ENCODE measurements at regions not wholly inside any gene's neighbourhood (a gene's known extent, or its start where the extent isn't known, plus 50 kb on each side); places are given as distances from the start of the nearest gene placed in this dataset.

GRCh38 chr13:22506096-22506691, 674.6 kb upstream of the SGCG start:
- H3K27me3 ChIP-seq (ENCODE audit: control insufficient read depth, extremely low read depth, insufficient read depth, low read length): no peaks in the 10 kb centered on the region
- no peaks in the 10 kb centered on the region for H3K36me3 ChIP-seq (ENCODE audit: control insufficient read depth in 2 of 2, extremely low read depth in 1 of 2, insufficient read depth in 2 of 2, low read length in 2 of 2)
- H3K9me1 ChIP-seq (ENCODE audit: control insufficient read depth, extremely low read depth, insufficient read depth, low read length): no peaks in the 10 kb centered on the region
- no peak for TF ChIP-seq CTCF (optimal IDR thresholded peaks at IDR 0.05 in 1 of 3, IDR thresholded peaks at IDR 0.05 in 1 of 3, conservative IDR thresholded peaks at IDR 0.05 in 1 of 3; ENCODE audit: extremely low read depth in 1 of 3, insufficient read depth in 2 of 3, low read length in 3 of 3)
- no peak for TF ChIP-seq EZH2 (IDR thresholded peaks at IDR 0.05; ENCODE audit: low read length)
- no peak for FAIRE-seq
- H3K9ac ChIP-seq (ENCODE audit: control insufficient read depth, extremely low read depth, insufficient read depth, low read length): no peak overlapping the region
- no peak overlapping the region for H2AFZ ChIP-seq (ENCODE audit: control insufficient read depth, low read length)
- dilution Hi-C loops (cut with MboI; ENCODE audit: extremely low pct_ligation_motif_present, low sequenced_read_pairs): no loop called here
- no peaks in the 10 kb centered on the region for H3K4me1 ChIP-seq (ENCODE audit: control insufficient read depth, extremely low read depth, insufficient read depth, low read length)
- H3K4me2 ChIP-seq (ENCODE audit: control insufficient read depth, extremely low read depth, insufficient read depth, low read depth, low read length): no peak overlapping the region
- H3K27ac ChIP-seq (ENCODE audit: control insufficient read depth, insufficient read depth, low read length): no peak overlapping the region
- H4K20me1 ChIP-seq (ENCODE audit: control insufficient read depth, extremely low read depth, insufficient read depth, low read length): no peaks in the 10 kb centered on the region
- DNase-seq (ENCODE audit: low read depth, low spot score): no peak
- H3K9me3 ChIP-seq (ENCODE audit: control insufficient read depth, low read depth, low read length): no peaks in the 10 kb centered on the region
- H3K79me2 ChIP-seq (ENCODE audit: control insufficient read depth, insufficient read depth, low read length): no peaks in the 10 kb centered on the region
- H3K4me3 ChIP-seq (ENCODE audit: control insufficient read depth in 2 of 3, extremely low read depth in 1 of 3, insufficient read depth in 2 of 3, low read depth in 1 of 3, low read length in 3 of 3): no peak overlapping the region

GRCh38 chr13:22517544-22517943, 663.2 kb upstream of the SGCG start:
- Histone ChIP-seq H3K4me2 (ENCODE audit: control insufficient read depth, extremely low read depth, insufficient read depth, low read depth, low read length) (no peak overlapping the region), H3K9me3 (ENCODE audit: control insufficient read depth, low read depth, low read length) (no peaks in the 10 kb centered on the region), H3K27me3 (ENCODE audit: control insufficient read depth, extremely low read depth, insufficient read depth, low read length) (no peaks in the 10 kb centered on the region), H3K9me1 (ENCODE audit: control insufficient read depth, extremely low read depth, insufficient read depth, low read length) (no peaks in the 10 kb centered on the region), H3K36me3 (ENCODE audit: control insufficient read depth in 2 of 2, extremely low read depth in 1 of 2, insufficient read depth in 2 of 2, low read length in 2 of 2) (no peaks in the 10 kb centered on the region), H3K27ac (ENCODE audit: control insufficient read depth, insufficient read depth, low read length) (no peak overlapping the region), H3K4me3 (ENCODE audit: control insufficient read depth in 2 of 3, extremely low read depth in 1 of 3, insufficient read depth in 2 of 3, low read depth in 1 of 3, low read length in 3 of 3) (no peak overlapping the region), H3K9ac (ENCODE audit: control insufficient read depth, extremely low read depth, insufficient read depth, low read length) (no peak overlapping the region), H2AFZ (ENCODE audit: control insufficient read depth, low read length) (no peak overlapping the region), H3K79me2 (ENCODE audit: control insufficient read depth, insufficient read depth, low read length) (no peaks in the 10 kb centered on the region), H4K20me1 (ENCODE audit: control insufficient read depth, extremely low read depth, insufficient read depth, low read length) (no peaks in the 10 kb centered on the region), H3K4me1 (ENCODE audit: control insufficient read depth, extremely low read depth, insufficient read depth, low read length) (no peaks in the 10 kb centered on the region)
- no peak for FAIRE-seq
- DNase-seq (ENCODE audit: low read depth, low spot score): no peak
- TF ChIP-seq CTCF (optimal IDR thresholded peaks at IDR 0.05 in 1 of 3, IDR thresholded peaks at IDR 0.05 in 1 of 3, conservative IDR thresholded peaks at IDR 0.05 in 1 of 3; ENCODE audit: extremely low read depth in 1 of 3, insufficient read depth in 2 of 3, low read length in 3 of 3): no peak
- TF ChIP-seq EZH2 (IDR thresholded peaks at IDR 0.05; ENCODE audit: low read length): no peak
- dilution Hi-C loops (cut with MboI; ENCODE audit: extremely low pct_ligation_motif_present, low sequenced_read_pairs): no loop called here

Data from keratinocyte (primary cell).